GM12878 (cell line): ENCODE measurements at regions not wholly inside any gene's neighbourhood (a gene's known extent, or its start where the extent isn't known, plus 50 kb on each side); places are given as distances from the start of the nearest gene placed in this dataset.

Experiments used
- CBX5 ChIP-seq: sonication (generic); IDR thresholded peaks from 2 replicates; pipeline ENCODE4 v1.6.1; 2016; ENCODE audit warnings: low read depth, moderate library complexity, mild to moderate bottlenecking, inconsistent platforms
- CEBPB ChIP-seq, 2 experiments: fragments of 150-350 bp in 1 of 2; IDR thresholded peaks; 2 replicates each; pipeline ENCODE4 v1.6.1; 2012 to 2014; ENCODE audit warnings: low read depth in 2 of 2, low read length in 2 of 2, borderline replicate concordance in 1 of 2, inconsistent platforms in 1 of 2
- CTCF ChIP-seq, 3 experiments: IDR thresholded peaks in 2 of 3; conservative IDR thresholded peaks in 1 of 3; 2 replicates each; pipeline ENCODE4 v1.5.1; 2011; ENCODE audit warnings: low read depth in 3 of 3, low read length in 3 of 3, mild to moderate bottlenecking in 3 of 3, control low read depth in 2 of 3, moderate library complexity in 2 of 3, inconsistent platforms in 1 of 3, mixed read lengths in 1 of 3; ENCODE audit not compliant: control insufficient read depth in 2 of 3, insufficient read depth in 1 of 3; ENCODE audit errors: extremely low read depth in 1 of 3
- POLR2AphosphoS2 ChIP-seq: IDR thresholded peaks from 2 replicates; pipeline ENCODE4 v1.6.1; 2011; ENCODE audit warnings: low read depth, mild to moderate bottlenecking, low read length, improper control_type of control experiment, moderate library complexity
- POLR2AphosphoS5 ChIP-seq: IDR thresholded peaks from 2 replicates; pipeline ENCODE4 v1.6.1; 2011; ENCODE audit warnings: mild to moderate bottlenecking, low read length, inconsistent platforms
- SRF ChIP-seq, 2 experiments: IDR thresholded peaks; 2 replicates each; pipeline ENCODE4 v1.6.1; 2011; ENCODE audit warnings: low read depth in 2 of 2, low read length in 2 of 2, mild to moderate bottlenecking in 1 of 2, moderate library complexity in 1 of 2
- YBX1 ChIP-seq: fragments of 450-650 bp; IDR thresholded peaks from 2 replicates; pipeline ENCODE4 v1.6.1; 2016; ENCODE audit warnings: antibody characterized with exemption

DNA sequence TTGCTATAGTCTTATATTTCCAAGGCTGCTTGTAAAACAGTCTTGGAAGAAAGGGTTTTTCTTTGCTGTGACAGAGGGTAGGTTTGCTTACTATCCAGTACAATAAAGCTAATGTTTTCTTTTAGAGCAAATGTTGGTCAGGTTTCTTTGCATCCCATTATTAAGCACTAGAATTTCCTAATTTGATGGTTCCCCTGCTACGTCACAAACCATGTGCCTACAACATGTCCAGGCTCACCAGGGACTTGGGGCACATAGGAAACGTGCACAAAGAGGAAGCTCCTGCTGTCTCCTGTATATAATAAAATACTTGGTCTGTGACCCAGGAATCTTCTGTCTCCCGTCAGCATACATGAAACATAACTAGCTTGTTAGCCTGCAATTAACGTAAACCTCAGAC lies 486.3 kb upstream of the LRFN5 start:
- TF ChIP-seq SRF (IDR thresholded peaks at IDR 0.05; ENCODE audit: low read depth in 2 of 2, low read length in 2 of 2) (no peak), CTCF (IDR thresholded peaks at IDR 0.05 in 2 of 3, conservative IDR thresholded peaks at IDR 0.05 in 1 of 3; ENCODE audit: control insufficient read depth in 2 of 3, extremely low read depth in 1 of 3, insufficient read depth in 1 of 3, low read depth in 3 of 3, low read length in 3 of 3) (no peak), CBX5 (no peak), CEBPB (IDR thresholded peaks at IDR 0.05; ENCODE audit: borderline replicate concordance in 1 of 2, low read depth in 2 of 2, low read length in 2 of 2) (no peak), POLR2AphosphoS2 (no peak), POLR2AphosphoS5 (no peak), YBX1 (no peak)
